ENCODE measurements at regions not wholly inside any gene's neighbourhood (a gene's known extent, or its start where the extent isn't known, plus 50 kb on each side); places are given as distances from the start of the nearest gene placed in this dataset.

DNA sequence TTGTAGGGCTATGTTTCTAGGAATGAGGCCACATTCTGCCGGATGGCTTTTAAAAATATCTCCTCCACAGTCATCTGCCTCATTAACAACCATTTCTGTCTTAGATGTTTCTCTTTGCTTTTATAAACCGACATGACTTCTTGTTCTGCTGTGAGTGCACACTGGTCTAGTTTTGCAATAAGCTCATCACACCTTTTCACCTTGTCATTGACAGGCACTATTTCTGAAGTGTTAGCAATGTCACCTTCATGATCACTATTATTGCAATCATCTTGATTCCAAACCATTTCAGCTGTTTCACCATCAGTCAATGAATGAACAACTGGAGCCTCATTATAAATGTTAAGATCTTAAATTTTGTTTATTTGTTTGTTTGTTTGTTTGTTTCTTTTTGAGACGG lies 523.7 kb upstream of the DSEL start:
- DNase-seq (ENCODE audit: low read depth) = no peak
- Histone ChIP-seq H3K36me3 (ENCODE audit: control insufficient read depth, insufficient read depth, low read length) (no peaks in the 10 kb centered on the region), H3K27me3 (ENCODE audit: control insufficient read depth, insufficient read depth, low read length) (no peaks in the 10 kb centered on the region), H3K4me3 (ENCODE audit: low read depth, low read length) (no peak overlapping the region)
- TF ChIP-seq CTCF (IDR thresholded peaks at IDR 0.05; ENCODE audit: insufficient read depth, low read length, severe bottlenecking) = no peak
- FAIRE-seq = no peak

DNA sequence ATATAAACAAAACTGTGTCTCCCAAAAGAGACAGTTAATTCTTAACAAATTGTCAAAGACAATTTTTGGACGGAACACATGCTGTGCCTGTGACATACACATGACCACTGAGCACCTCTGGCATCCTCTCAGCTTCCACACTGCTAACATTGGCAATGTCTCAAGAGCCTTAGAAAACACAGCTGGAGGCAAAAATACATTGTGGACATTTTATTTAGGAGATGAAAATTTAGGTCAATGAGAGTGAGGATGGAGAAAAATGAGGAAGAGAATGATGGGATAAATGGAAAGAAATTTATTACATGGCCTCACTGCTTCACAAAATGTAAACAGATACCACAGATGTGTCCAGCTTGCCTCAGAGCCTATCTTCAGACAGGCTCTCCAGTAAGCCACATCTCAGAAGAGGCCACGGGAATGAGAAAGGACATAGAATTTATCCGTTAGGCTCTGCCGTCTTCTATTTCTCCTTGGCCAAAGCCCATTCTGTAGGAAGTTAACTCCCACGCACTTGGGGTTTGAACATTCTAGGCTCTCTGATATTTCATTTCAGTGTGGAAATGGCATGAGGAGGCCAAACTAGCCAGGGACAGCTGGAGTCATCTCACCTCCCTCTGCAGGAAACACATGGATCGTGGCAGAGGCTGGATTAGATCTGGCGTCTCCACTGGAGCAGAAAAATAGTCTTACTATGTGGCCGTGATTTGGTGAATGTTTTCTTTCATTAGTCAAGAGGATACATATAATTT lies 519.4 kb upstream of the DSEL start:
- Histone ChIP-seq H3K36me3 (ENCODE audit: control insufficient read depth, insufficient read depth, low read length) (no peaks in the 10 kb centered on the region), H3K27me3 (ENCODE audit: control insufficient read depth, insufficient read depth, low read length) (no peaks in the 10 kb centered on the region), H3K4me3 (ENCODE audit: low read depth, low read length) (no peak overlapping the region)
- no peak for DNase-seq (ENCODE audit: low read depth)
- no peak for TF ChIP-seq CTCF (IDR thresholded peaks at IDR 0.05; ENCODE audit: insufficient read depth, low read length, severe bottlenecking)
- no peak for FAIRE-seq

DNA sequence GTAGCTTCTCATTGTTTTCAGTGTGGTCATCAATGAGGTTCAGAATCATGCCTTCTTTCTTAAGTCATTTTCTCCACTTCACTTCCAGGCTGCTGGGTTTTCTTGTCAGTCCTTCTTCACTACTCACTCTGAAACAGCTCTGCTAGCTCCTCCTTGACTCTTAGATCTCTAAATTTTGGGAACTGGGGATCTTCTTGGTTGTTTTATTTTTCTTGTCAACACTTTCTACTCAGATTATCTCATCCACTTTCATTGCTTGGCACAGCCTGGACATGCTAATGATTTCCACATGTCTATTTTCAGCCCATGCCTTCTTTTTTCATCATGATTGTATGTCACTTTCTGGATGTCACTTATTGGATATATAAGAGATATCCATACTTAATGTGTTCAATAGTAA lies 517.8 kb upstream of the DSEL start:
- DNase-seq (ENCODE audit: low read depth) (no peak), FAIRE-seq (no peak)
- TF ChIP-seq CTCF (IDR thresholded peaks at IDR 0.05; ENCODE audit: insufficient read depth, low read length, severe bottlenecking) = no peak
- Histone ChIP-seq H3K27me3 (ENCODE audit: control insufficient read depth, insufficient read depth, low read length) (no peaks in the 10 kb centered on the region), H3K4me3 (ENCODE audit: low read depth, low read length) (no peak overlapping the region), H3K36me3 (ENCODE audit: control insufficient read depth, insufficient read depth, low read length) (no peaks in the 10 kb centered on the region)

DNA sequence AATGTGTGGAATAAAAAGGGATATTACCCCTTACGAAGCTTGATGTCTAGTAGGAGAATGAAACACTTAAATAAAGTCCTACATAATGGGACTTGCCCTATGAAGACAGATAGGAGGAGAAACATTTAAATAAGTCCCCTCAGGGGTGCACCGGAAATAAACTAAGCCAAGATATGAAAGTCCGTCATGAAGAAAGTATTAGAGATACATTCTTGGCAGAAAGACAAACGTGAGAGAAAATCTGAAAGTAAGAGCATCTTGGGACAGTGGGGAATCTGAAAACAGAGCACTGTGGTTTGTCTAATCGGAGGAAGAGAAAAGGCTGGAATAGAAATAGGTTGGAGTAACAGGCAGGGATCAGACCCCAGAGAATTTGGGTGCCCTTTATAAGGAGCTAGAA lies 516.9 kb upstream of the DSEL start:
- TF ChIP-seq CTCF (IDR thresholded peaks at IDR 0.05; ENCODE audit: insufficient read depth, low read length, severe bottlenecking) = no peak
- Histone ChIP-seq H3K27me3 (ENCODE audit: control insufficient read depth, insufficient read depth, low read length) (no peaks in the 10 kb centered on the region), H3K4me3 (ENCODE audit: low read depth, low read length) (no peak overlapping the region), H3K36me3 (ENCODE audit: control insufficient read depth, insufficient read depth, low read length) (no peaks in the 10 kb centered on the region)
- DNase-seq (ENCODE audit: low read depth) (no peak), FAIRE-seq (no peak)

DNA sequence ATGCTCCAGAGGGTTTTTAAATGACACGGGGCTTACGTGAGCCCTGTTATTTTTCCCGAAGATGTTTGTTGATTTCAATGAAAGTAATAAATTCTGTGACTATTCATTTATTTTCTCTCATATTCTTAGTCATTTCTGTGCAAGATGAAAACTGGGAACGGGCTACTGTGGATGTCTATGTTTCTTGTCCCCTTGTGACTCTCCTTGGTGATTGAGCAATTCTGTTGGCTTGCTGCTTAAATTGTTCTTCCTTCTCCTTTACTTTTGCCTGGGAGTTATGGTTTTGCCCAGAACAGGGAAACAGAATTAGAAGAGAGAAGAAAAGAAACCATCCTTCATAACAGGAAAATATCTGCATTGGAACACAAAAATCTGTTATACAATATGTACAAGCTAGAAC lies 508.2 kb upstream of the DSEL start:
- H3K27me3 ChIP-seq (ENCODE audit: control insufficient read depth, insufficient read depth, low read length) = no peaks in the 10 kb centered on the region
- no peak overlapping the region for H3K4me3 ChIP-seq (ENCODE audit: low read depth, low read length)
- H3K36me3 ChIP-seq (ENCODE audit: control insufficient read depth, insufficient read depth, low read length) = no peaks in the 10 kb centered on the region
- DNase-seq (ENCODE audit: low read depth) (no peak), FAIRE-seq (no peak)
- no peak for TF ChIP-seq CTCF (IDR thresholded peaks at IDR 0.05; ENCODE audit: insufficient read depth, low read length, severe bottlenecking)

GRCh38 chr18:68017385-68017784 lies 500.9 kb upstream of the DSEL start:
- TF ChIP-seq CTCF (IDR thresholded peaks at IDR 0.05; ENCODE audit: insufficient read depth, low read length, severe bottlenecking) = no peak
- FAIRE-seq (no peak), DNase-seq (ENCODE audit: low read depth) (no peak)
- no peak overlapping the region for H3K4me3 ChIP-seq (ENCODE audit: low read depth, low read length)
- no peaks in the 10 kb centered on the region for H3K36me3 ChIP-seq (ENCODE audit: control insufficient read depth, insufficient read depth, low read length)
- no peaks in the 10 kb centered on the region for H3K27me3 ChIP-seq (ENCODE audit: control insufficient read depth, insufficient read depth, low read length)
